Common myeloid progenitor, CD34-positive (primary cell): ENCODE measurements at regions not wholly inside any gene's neighbourhood (a gene's known extent, or its start where the extent isn't known, plus 50 kb on each side); places are given as distances from the start of the nearest gene placed in this dataset.
A peak's percentile ranks its signal among the peaks of the same experiment; 100 is the strongest.

ENCODE experiments used
- CTCF ChIA-PET: fragments of 350-600 bp; sonication (Branson Sonifier 250); formaldehyde crosslinking; loops from one replicate; lab custom pipeline; 2021; ENCODE audit warnings: antibody characterized with exemption; lab: Charles Lee
- POLR2A ChIA-PET: fragments of 350-600 bp; sonication (Branson Sonifier 250); formaldehyde crosslinking; loops from one replicate; lab custom pipeline; 2021; ENCODE audit warnings: antibody characterized with exemption; lab: Charles Lee
- DNase-seq, 3 donors: peaks; one replicate each; pipeline versions ENCODE4 v3.0.0 to v3.0.0-alpha.2; 2013
- H3K27ac ChIP-seq, 2 experiments: 1 replicate in 1 of 2; 2 replicates in 1 of 2; pipeline ENCODE4 v1.7.0; 2013; ENCODE audit warnings: inconsistent platforms in 2 of 2, low read length in 2 of 2, mild to moderate bottlenecking in 2 of 2, low read depth in 1 of 2, moderate library complexity in 1 of 2; ENCODE audit not compliant: severe bottlenecking in 2 of 2, insufficient read depth in 1 of 2, poor library complexity in 1 of 2
- H3K27me3 ChIP-seq, 5 experiments: replicated peaks in 2 of 5; 1 replicate in 3 of 5; 2 replicates in 2 of 5; pipeline versions ENCODE4 v1.6.1 to v1.7.0; 2013; ENCODE audit warnings: low read length in 4 of 5, mild to moderate bottlenecking in 2 of 5, moderate library complexity in 2 of 5, inconsistent platforms in 1 of 5; ENCODE audit not compliant: insufficient read depth in 5 of 5, control insufficient read depth in 4 of 5
- H3K36me3 ChIP-seq, 4 experiments: 1 replicate in 2 of 4; 2 replicates in 2 of 4; pipeline versions ENCODE4 v1.6.1 to v1.7.0; 2013; ENCODE audit warnings: low read length in 3 of 4, control low read depth in 1 of 4, mild to moderate bottlenecking in 1 of 4; ENCODE audit not compliant: control insufficient read depth in 4 of 4, insufficient read depth in 4 of 4
- H3K4me1 ChIP-seq, 4 experiments: 1 replicate in 3 of 4; 2 replicates in 1 of 4; pipeline versions ENCODE4 v1.6.1 to v1.7.1; 2013; ENCODE audit warnings: low read length in 3 of 4, mild to moderate bottlenecking in 3 of 4, control low read depth in 1 of 4, inconsistent platforms in 1 of 4, moderate library complexity in 1 of 4; ENCODE audit not compliant: control insufficient read depth in 4 of 4, insufficient read depth in 4 of 4; ENCODE audit errors: control extremely low read depth in 1 of 4
- H3K4me3 ChIP-seq, 7 experiments: 1 replicate in 4 of 7; 2 replicates in 3 of 7; pipeline versions ENCODE4 v1.5.1 to v1.7.0; 2013; ENCODE audit warnings: mild to moderate bottlenecking in 7 of 7, low read length in 6 of 7, moderate library complexity in 6 of 7, inconsistent platforms in 2 of 7, low read depth in 2 of 7, control low read depth in 1 of 7; ENCODE audit not compliant: insufficient read depth in 4 of 7, control insufficient read depth in 1 of 7; ENCODE audit errors: extremely low read depth in 1 of 7
- H3K9me3 ChIP-seq, 5 experiments: 1 replicate in 4 of 5; 2 replicates in 1 of 5; pipeline versions ENCODE4 v1.6.1 to v1.7.1; 2013; ENCODE audit warnings: low read length in 4 of 5, mild to moderate bottlenecking in 2 of 5, inconsistent platforms in 1 of 5, low read depth in 1 of 5, moderate library complexity in 1 of 5; ENCODE audit not compliant: control insufficient read depth in 4 of 5, insufficient read depth in 2 of 5; ENCODE audit errors: control extremely low read depth in 1 of 5
- WGBS: methylation state at CpG from one replicate; pipeline ENCODE4 v1.1.5; 2013; ENCODE audit not compliant: insufficient coverage; 5-methylcytosine and 5-hydroxymethylcytosine counted together

- DNase-seq: no peak
- H3K9me3 ChIP-seq: no peaks in the 10 kb centered on the region
- ChIA-PET CTCF (interaction anchor here (1.2 to 1.7 kb wide), 3 partner anchors 19 to 107 kb away, joined by 3 to 4 read pairs (median 3); no protein-coding TSS in a partner anchor), POLR2A (no interaction called here)
- H3K4me3 ChIP-seq: no peak overlapping the region
- H3K4me1 ChIP-seq: peaks cover 0 to 7% (median 0%) of the 10 kb centered on the region in 4 experiments
- no peaks in the 10 kb centered on the region for H3K27me3 ChIP-seq
- 99% methylated on average over 5 of the region's 7 CpGs for WGBS
- no peaks in the 10 kb centered on the region for H3K36me3 ChIP-seq
- H3K27ac ChIP-seq: no peak overlapping the region
Observed at GRCh38 chr6:43912116-43912577, 142.1 kb downstream of the VEGFA start.

- Histone ChIP-seq H3K9me3 (no peaks in the 10 kb centered on the region), H3K27ac (peak overlapping the region in 1 of 2 experiments; percentile 54), H3K4me3 (no peak overlapping the region), H3K36me3 (no peaks in the 10 kb centered on the region), H3K4me1 (peaks cover 0 to 4% (median 0%) of the 10 kb centered on the region in 4 experiments), H3K27me3 (peaks cover 0 to 1% (median 0%) of the 10 kb centered on the region in 5 experiments)
- WGBS: 100% methylated on average over 4 of the region's 8 CpGs
- CTCF ChIA-PET: interaction anchor here (1.2 to 1.3 kb wide), 2 partner anchors 96 to 107 kb away, joined by 3 read pairs; no protein-coding TSS in a partner anchor
- no peak for DNase-seq
- POLR2A ChIA-PET: no interaction called here
Observed at GRCh38 chr6:43911354-43912115, 141.5 kb downstream of the VEGFA start.

- 88% methylated on average over 4 of the region's 6 CpGs for WGBS
- no peak for DNase-seq
Observed at GRCh38 chr6:43910638-43911353, 140.8 kb downstream of the VEGFA start.

GRCh38 chr6:43910149-43910637, 140.2 kb downstream of the VEGFA start:
- 100% methylated on average over 1 of the region's 1 CpG for WGBS
- Histone ChIP-seq H3K4me3 (no peak overlapping the region), H3K4me1 (no peaks in the 10 kb centered on the region), H3K9me3 (no peaks in the 10 kb centered on the region), H3K27ac (no peak overlapping the region), H3K27me3 (peaks cover 0 to 1% (median 0%) of the 10 kb centered on the region in 5 experiments), H3K36me3 (no peaks in the 10 kb centered on the region)
- ChIA-PET POLR2A (no interaction called here), CTCF (no interaction called here)
- DNase-seq: no peak

More at GRCh38 chr6:43910638-43911353, 140.8 kb downstream of the VEGFA start:
- H3K9me3 ChIP-seq: no peaks in the 10 kb centered on the region
- no peaks in the 10 kb centered on the region for H3K36me3 ChIP-seq
- no peaks in the 10 kb centered on the region for H3K4me1 ChIP-seq
- peaks cover 0 to 1% (median 0%) of the 10 kb centered on the region in 5 experiments for H3K27me3 ChIP-seq
- POLR2A ChIA-PET: no interaction called here
- CTCF ChIA-PET: interaction anchor here (1.2 kb wide), 1 partner anchor 108 kb away, joined by 3 read pairs; no protein-coding TSS in a partner anchor
- H3K4me3 ChIP-seq: no peak overlapping the region
- peak overlapping the region in 1 of 2 experiments; percentile 54 for H3K27ac ChIP-seq

- 96% methylated on average over 7 of the region's 7 CpGs for WGBS
- Histone ChIP-seq H3K4me1 (no peaks in the 10 kb centered on the region), H3K27ac (no peak overlapping the region), H3K27me3 (peaks cover 0 to 1% (median 0%) of the 10 kb centered on the region in 5 experiments), H3K9me3 (no peaks in the 10 kb centered on the region), H3K4me3 (no peak overlapping the region), H3K36me3 (no peaks in the 10 kb centered on the region)
- no peak for DNase-seq
- ChIA-PET POLR2A (no interaction called here), CTCF (no interaction called here)
Observed at GRCh38 chr6:43909474-43910148, 139.6 kb downstream of the VEGFA start.

- peaks cover 0 to 1% (median 0%) of the 10 kb centered on the region in 5 experiments for H3K27me3 ChIP-seq
- no peak overlapping the region for H3K27ac ChIP-seq
- ChIA-PET CTCF (interaction anchor here (0.9 to 2.0 kb wide), 6 partner anchors 9 to 43 kb away, joined by 3 to 4 read pairs (median 3); no protein-coding TSS in a partner anchor), POLR2A (no interaction called here)
- no peak overlapping the region for H3K4me3 ChIP-seq
- no peak for DNase-seq
- H3K9me3 ChIP-seq: no peaks in the 10 kb centered on the region
- 88% methylated on average over 2 of the region's 4 CpGs for WGBS
- H3K36me3 ChIP-seq: no peaks in the 10 kb centered on the region
- no peaks in the 10 kb centered on the region for H3K4me1 ChIP-seq
Observed at GRCh38 chr6:43907789-43908472, 137.9 kb downstream of the VEGFA start.
